ENCODE measurements at regions not wholly inside any gene's neighbourhood (a gene's known extent, or its start where the extent isn't known, plus 50 kb on each side); places are given as distances from the start of the nearest gene placed in this dataset. TPM values are rescaled to one million over a fixed set of nuclear protein-coding genes. Genes with fewer than 3 reads are reported as not detected.
"Not testable (repeated sequence)": the region's sequence is repeated elsewhere in the genome, so short reads cannot be mapped to it uniquely, and the experiment has no call there.

DNA sequence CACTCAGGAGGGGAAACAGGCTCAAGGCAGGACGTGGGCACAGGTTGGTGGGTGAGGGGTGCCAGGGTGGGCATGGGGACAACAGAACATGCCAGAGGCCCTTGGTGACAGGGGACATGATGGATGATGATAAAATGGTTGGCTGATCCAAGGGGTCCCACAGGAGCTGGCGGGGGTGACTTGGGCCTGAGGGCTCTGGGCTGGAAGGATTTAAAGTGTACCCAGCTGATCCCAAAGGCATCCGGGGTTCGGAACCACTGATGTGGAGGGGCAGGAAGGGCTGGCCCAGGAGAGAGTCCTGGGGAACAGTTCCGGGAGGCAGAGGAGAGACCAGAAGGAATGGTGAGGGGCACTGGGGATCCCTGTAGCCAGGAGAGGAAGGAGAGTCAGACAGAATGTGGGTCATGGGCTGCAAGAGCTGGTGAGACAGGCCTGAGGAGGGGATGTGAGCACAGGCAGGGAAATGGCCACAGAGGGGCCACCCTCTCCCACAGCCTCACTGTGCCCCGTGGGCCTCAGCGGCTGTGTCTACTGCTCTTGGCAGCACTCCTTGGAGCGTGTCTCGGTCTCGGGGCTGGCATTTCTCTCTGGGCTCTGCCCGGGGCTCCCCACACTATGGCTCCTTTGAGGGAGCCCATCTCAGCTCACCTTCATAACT lies 70.7 kb upstream of the PTPN20 start:
- not testable (repeated sequence) for H3K36me3 ChIP-seq (ENCODE audit: insufficient read depth, low read length); H3K4me1 ChIP-seq (ENCODE audit: control insufficient read depth, insufficient read depth, low read length); H3K27me3 ChIP-seq (ENCODE audit: control insufficient read depth, insufficient read depth, low read length); H3K4me2 ChIP-seq (ENCODE audit: low read length); H3K4me3 ChIP-seq (ENCODE audit: low read length); H3K9ac ChIP-seq (ENCODE audit: low read depth, low read length); H3K9me3 ChIP-seq (replicated peaks; ENCODE audit: low read length)

DNA sequence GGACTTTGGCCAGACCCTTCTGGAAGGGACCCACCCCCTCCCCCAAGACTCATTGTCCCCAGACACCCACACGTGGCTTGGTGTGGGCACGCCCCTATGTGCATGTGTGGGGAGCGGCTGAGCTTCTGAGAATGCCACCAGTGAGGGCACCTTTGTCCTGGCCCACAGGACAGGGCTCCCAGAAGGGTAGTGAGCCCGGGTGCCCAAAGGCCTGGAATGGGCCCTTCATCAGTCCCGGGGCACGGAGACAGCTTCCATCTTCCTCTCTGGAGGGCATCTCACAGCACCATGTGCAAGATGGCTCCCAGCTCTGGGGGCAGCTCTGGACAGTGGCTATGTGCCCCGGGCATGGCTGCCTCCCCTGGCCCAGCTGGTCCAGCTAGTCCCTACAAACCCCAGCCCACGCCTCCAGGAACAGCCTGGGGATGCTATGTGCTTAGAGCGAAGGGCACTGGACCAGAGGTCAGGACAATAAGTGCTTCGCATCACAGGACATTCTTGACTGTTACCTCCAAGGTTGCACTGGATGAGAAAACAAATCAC lies 70.1 kb upstream of the PTPN20 start:
- not testable (repeated sequence) for H3K9me3 ChIP-seq (replicated peaks; ENCODE audit: low read length); H3K4me1 ChIP-seq (ENCODE audit: control insufficient read depth, insufficient read depth, low read length); H3K4me2 ChIP-seq (ENCODE audit: low read length); H3K27me3 ChIP-seq (ENCODE audit: control insufficient read depth, insufficient read depth, low read length); H3K36me3 ChIP-seq (ENCODE audit: insufficient read depth, low read length); H3K9ac ChIP-seq (ENCODE audit: low read depth, low read length); H3K4me3 ChIP-seq (ENCODE audit: low read length)

DNA sequence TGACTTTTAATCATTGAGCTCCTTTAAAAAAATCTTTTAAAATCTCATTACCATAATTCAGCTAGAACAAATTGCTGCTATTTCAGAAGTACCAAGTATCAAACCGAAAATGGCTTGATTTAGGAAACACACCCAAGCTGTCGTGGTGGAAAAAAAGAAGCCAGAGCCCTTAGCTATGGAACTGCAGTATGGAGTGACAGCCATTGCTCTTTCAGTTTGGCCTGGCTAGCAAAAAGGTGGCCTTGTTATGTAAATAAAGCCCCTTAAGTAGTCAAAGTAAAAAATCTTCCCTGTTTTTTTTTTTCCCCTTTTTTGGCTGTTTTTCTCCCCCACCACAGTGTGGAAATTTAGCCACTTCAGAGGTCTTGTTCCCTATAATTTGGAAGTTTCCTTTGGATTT lies 66.0 kb upstream of the PTPN20 start:
- H3K4me3 ChIP-seq (ENCODE audit: low read length); H3K4me1 ChIP-seq (ENCODE audit: control insufficient read depth, insufficient read depth, low read length); H3K9me3 ChIP-seq (replicated peaks; ENCODE audit: low read length); H3K4me2 ChIP-seq (ENCODE audit: low read length); H3K27me3 ChIP-seq (ENCODE audit: control insufficient read depth, insufficient read depth, low read length); H3K9ac ChIP-seq (ENCODE audit: low read depth, low read length); H3K36me3 ChIP-seq (ENCODE audit: insufficient read depth, low read length): not testable (repeated sequence)

DNA sequence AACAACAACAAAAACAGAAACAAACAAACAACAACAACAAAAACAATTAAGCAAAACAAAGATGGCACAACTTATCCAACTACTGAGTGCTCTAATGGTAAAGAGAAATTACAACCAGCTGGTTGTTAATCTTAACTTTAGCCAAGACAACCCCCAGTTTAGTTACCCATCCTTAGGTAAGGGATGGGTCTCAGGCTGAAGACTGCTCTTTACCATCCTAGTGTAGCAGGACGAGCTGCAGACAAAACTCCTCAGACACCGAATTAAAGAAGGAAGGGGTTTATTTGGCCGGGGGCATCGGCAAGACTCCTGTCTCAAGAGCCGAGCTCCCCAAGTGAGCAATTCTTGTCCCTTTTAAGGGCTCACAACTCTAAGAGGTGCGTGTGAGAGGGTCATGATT lies 65.6 kb upstream of the PTPN20 start:
- H3K27me3 ChIP-seq (ENCODE audit: control insufficient read depth, insufficient read depth, low read length); H3K4me2 ChIP-seq (ENCODE audit: low read length); H3K4me1 ChIP-seq (ENCODE audit: control insufficient read depth, insufficient read depth, low read length); H3K9ac ChIP-seq (ENCODE audit: low read depth, low read length); H3K36me3 ChIP-seq (ENCODE audit: insufficient read depth, low read length); H3K4me3 ChIP-seq (ENCODE audit: low read length); H3K9me3 ChIP-seq (replicated peaks; ENCODE audit: low read length): not testable (repeated sequence)

DNA sequence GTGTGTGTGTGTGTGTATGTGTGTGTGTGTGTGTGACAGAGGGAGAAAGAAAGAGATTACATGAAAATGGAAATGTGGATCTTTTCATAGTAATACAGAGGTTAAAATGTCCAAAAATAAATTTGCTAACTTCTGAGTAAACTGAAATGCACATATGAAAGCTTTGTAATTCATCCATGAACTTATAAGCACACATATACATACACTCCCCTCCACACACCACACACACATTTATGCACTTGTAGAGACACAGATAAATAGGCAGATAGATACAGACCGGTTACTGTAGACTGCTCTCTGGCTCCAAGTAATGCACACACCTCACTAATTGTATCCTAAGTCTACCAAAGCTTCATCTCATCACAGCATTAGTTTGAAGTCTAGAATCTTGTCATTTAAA lies 50.5 kb upstream of the PTPN20 start:
- not testable (repeated sequence) for H3K36me3 ChIP-seq (ENCODE audit: insufficient read depth, low read length); H3K4me3 ChIP-seq (ENCODE audit: low read length); H3K9me3 ChIP-seq (replicated peaks; ENCODE audit: low read length); H3K27me3 ChIP-seq (ENCODE audit: control insufficient read depth, insufficient read depth, low read length); H3K4me1 ChIP-seq (ENCODE audit: control insufficient read depth, insufficient read depth, low read length); H3K9ac ChIP-seq (ENCODE audit: low read depth, low read length); H3K4me2 ChIP-seq (ENCODE audit: low read length)

Small RNA genes in the stretch of these regions (small RNA-seq; reads per million reads assigned to genes)
- gene RNA5SP311 = not detected

Data from skeletal muscle satellite cell (primary cell).